B cell (primary cell): ENCODE measurements at regions not wholly inside any gene's neighbourhood (a gene's known extent, or its start where the extent isn't known, plus 50 kb on each side); places are given as distances from the start of the nearest gene placed in this dataset.

ENCODE experiments used
- EZH2 ChIP-seq: IDR thresholded peaks from 2 replicates; pipeline ENCODE4 v1.6.1; 2012; ENCODE audit warnings: borderline replicate concordance, low read depth, mild to moderate bottlenecking, moderate library complexity, low read length; ENCODE audit not compliant: insufficient read depth, poor library complexity, severe bottlenecking
- TF ChIP-seq, protein P1 (sequence below): fragments of 200-600 bp; IDR thresholded peaks from one replicate; pipeline ENCODE4 v1.8.0; 2022; ENCODE audit warnings: antibody characterized with exemption, mild to moderate bottlenecking

DNA sequence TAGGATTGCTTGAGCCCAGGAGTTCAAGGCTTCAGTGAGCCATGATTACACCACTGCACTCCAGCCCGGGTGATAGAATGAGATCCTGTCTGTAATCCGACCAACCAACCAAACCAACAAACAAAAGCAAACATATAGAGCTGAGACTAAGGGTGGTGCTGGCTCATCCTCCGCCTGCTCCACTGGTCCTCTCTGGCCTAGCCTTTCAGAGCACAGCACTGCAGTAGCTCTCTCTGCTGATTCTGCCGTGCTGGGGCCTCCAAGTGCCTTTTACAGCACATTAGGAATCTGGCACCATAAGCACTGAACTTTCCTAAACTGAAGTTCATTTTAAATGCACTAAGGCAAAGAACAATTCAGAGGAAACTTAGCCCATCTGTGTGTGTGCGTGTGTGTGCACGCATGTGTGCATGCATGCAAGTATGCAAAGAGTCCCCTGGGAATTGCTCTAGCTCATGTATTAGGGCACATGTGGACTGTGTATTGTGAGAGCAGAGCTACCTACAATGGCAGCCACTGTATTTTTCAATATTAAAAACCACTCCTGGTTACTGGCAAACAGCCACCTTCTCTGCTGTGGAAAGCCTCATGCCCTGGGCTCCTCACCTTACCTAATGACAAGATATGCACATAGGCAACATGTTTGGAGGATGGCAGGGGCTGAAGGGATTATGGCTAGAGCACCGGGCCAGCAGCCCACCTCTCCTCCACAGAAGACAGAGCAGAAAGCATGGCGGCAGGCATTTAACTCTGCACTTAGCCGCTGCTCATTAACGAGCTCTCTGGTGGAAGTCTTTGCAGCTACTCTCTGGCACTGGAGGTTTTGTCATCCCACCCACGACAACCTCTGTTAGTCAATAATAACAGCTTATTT, 223.1 kb upstream of the TSHZ3 start:
- TF ChIP-seq, protein P1, sequence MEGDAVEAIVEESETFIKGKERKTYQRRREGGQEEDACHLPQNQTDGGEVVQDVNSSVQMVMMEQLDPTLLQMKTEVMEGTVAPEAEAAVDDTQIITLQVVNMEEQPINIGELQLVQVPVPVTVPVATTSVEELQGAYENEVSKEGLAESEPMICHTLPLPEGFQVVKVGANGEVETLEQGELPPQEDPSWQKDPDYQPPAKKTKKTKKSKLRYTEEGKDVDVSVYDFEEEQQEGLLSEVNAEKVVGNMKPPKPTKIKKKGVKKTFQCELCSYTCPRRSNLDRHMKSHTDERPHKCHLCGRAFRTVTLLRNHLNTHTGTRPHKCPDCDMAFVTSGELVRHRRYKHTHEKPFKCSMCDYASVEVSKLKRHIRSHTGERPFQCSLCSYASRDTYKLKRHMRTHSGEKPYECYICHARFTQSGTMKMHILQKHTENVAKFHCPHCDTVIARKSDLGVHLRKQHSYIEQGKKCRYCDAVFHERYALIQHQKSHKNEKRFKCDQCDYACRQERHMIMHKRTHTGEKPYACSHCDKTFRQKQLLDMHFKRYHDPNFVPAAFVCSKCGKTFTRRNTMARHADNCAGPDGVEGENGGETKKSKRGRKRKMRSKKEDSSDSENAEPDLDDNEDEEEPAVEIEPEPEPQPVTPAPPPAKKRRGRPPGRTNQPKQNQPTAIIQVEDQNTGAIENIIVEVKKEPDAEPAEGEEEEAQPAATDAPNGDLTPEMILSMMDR: no peak
- no peak for TF ChIP-seq EZH2
